GM23338 (cell line): ENCODE measurements at regions not wholly inside any gene's neighbourhood (a gene's known extent, or its start where the extent isn't known, plus 50 kb on each side); places are given as distances from the start of the nearest gene placed in this dataset.

Experiments used
- ATAC-seq: fragments of 200-7000 bp; cut with Tn5 transposase; 3 replicates; pipeline ENCODE4 v1.9.1; 2020
- DNase-seq: peaks from one replicate; pipeline ENCODE4 v3.0.0-alpha.2; 2015; ENCODE audit warnings: low spot score
- H2AFZ ChIP-seq: fragments of 200-600 bp; sonication (generic); 2 replicates; pipeline ENCODE4 v1.8.0; 2016; ENCODE audit warnings: antibody characterized with exemption, mild to moderate bottlenecking, moderate library complexity
- H3F3A ChIP-seq: fragments of 200-600 bp; sonication (generic); replicated peaks from 2 replicates; pipeline ENCODE4 v1.8.0; 2017; ENCODE audit warnings: antibody characterized with exemption, mixed run types, low read depth
- H3K27ac ChIP-seq: fragments of 200-600 bp; sonication (generic); 2 replicates; pipeline ENCODE4 v1.6.1; 2016; ENCODE audit warnings: low read depth
- H3K27me3 ChIP-seq: fragments of 200-600 bp; sonication (generic); 2 replicates; pipeline ENCODE4 v1.8.0; 2016; ENCODE audit warnings: mild to moderate bottlenecking, mixed run types, moderate library complexity; ENCODE audit not compliant: insufficient read depth
- H3K36me3 ChIP-seq: fragments of 200-600 bp; sonication (generic); 2 replicates; pipeline ENCODE4 v1.8.0; 2016; ENCODE audit warnings: mild to moderate bottlenecking; ENCODE audit not compliant: insufficient read depth
- H3K4me1 ChIP-seq: fragments of 200-600 bp; sonication (generic); 2 replicates; pipeline ENCODE4 v1.8.0; 2016; ENCODE audit warnings: mild to moderate bottlenecking, moderate library complexity; ENCODE audit not compliant: insufficient read depth
- H3K4me2 ChIP-seq: fragments of 200-600 bp; sonication (generic); 2 replicates; pipeline ENCODE4 v1.7.1; 2017; ENCODE audit warnings: mixed run types
- H3K4me3 ChIP-seq: fragments of 200-600 bp; sonication (generic); 2 replicates; pipeline ENCODE4 v1.6.1; 2016; ENCODE audit warnings: mixed run types
- H3K79me2 ChIP-seq: fragments of 200-600 bp; sonication (generic); replicated peaks from 2 replicates; pipeline ENCODE4 v1.8.0; 2017; ENCODE audit warnings: mild to moderate bottlenecking; ENCODE audit not compliant: insufficient read depth
- H3K9me2 ChIP-seq: fragments of 200-600 bp; sonication (generic); 2 replicates; pipeline ENCODE4 v1.8.0; 2017; ENCODE audit not compliant: insufficient read depth
- H4K20me1 ChIP-seq: fragments of 200-600 bp; sonication (generic); replicated peaks from 2 replicates; pipeline ENCODE4 v1.8.0; 2017; ENCODE audit warnings: mild to moderate bottlenecking; ENCODE audit not compliant: insufficient read depth
- H3K27ac Mint-ChIP-seq: 2 replicates; pipeline ENCODE4 v1.8.0; 2020; ENCODE audit warnings: inconsistent platforms, mild to moderate bottlenecking, moderate library complexity, mixed read lengths
- H3K27me3 Mint-ChIP-seq: 3 replicates; pipeline ENCODE4 v1.8.0; 2022; ENCODE audit warnings: low read depth, mild to moderate bottlenecking, moderate library complexity, mixed read lengths, inconsistent platforms; ENCODE audit not compliant: insufficient read depth, poor library complexity
- H3K36me3 Mint-ChIP-seq: 3 replicates; pipeline ENCODE4 v1.8.0; 2021; ENCODE audit warnings: low read depth, mild to moderate bottlenecking, inconsistent platforms, moderate library complexity, mixed read lengths
- H3K4me1 Mint-ChIP-seq: 3 replicates; pipeline ENCODE4 v1.8.0; 2020; ENCODE audit warnings: mild to moderate bottlenecking, inconsistent platforms, mixed read lengths
- H3K4me3 Mint-ChIP-seq: 3 replicates; pipeline ENCODE4 v1.8.0; 2021; ENCODE audit warnings: moderate library complexity, mild to moderate bottlenecking, inconsistent platforms, mixed read lengths
- H3K9me3 Mint-ChIP-seq: 3 replicates; pipeline ENCODE4 v1.8.0; 2020; ENCODE audit warnings: moderate library complexity, mild to moderate bottlenecking, inconsistent platforms, mixed read lengths
- CREB1 ChIP-seq: fragments of 250-450 bp; sonication (Bioruptor Pico); IDR thresholded peaks from 2 replicates; pipeline ENCODE4 v1.5.0; 2020; ENCODE audit warnings: low read depth, mild to moderate bottlenecking, moderate library complexity
- EZH2 ChIP-seq: fragments of 200-600 bp; sonication (generic); IDR thresholded peaks from one replicate; pipeline ENCODE4 v1.8.0; 2017; ENCODE audit warnings: antibody characterized with exemption, mild to moderate bottlenecking, low read depth; ENCODE audit not compliant: unreplicated experiment
- EZH2phosphoT487 ChIP-seq: fragments of 200-600 bp; sonication (generic); IDR thresholded peaks from one replicate; pipeline ENCODE4 v1.8.1; 2018; ENCODE audit warnings: antibody characterized with exemption; ENCODE audit not compliant: unreplicated experiment
- JUNB ChIP-seq: IDR thresholded peaks from one replicate; pipeline ENCODE4 v1.6.1; 2016; ENCODE audit warnings: antibody characterized with exemption; ENCODE audit not compliant: unreplicated experiment
- NANOG ChIP-seq: IDR thresholded peaks from 2 replicates; pipeline ENCODE4 v1.6.1; 2016; ENCODE audit warnings: antibody characterized with exemption, borderline replicate concordance
- POLR2AphosphoS5 ChIP-seq: IDR thresholded peaks from 2 replicates; pipeline ENCODE4 v1.6.1; 2016; ENCODE audit warnings: antibody characterized with exemption, low read depth
- STAT1 ChIP-seq: IDR thresholded peaks from one replicate; pipeline ENCODE4 v1.6.1; 2016; ENCODE audit warnings: antibody characterized with exemption; ENCODE audit not compliant: unreplicated experiment
- ZNF114 ChIP-seq: fragments of 250-450 bp; sonication (Bioruptor Pico); IDR thresholded peaks from 2 replicates; pipeline ENCODE4 v1.5.0; 2020; ENCODE audit warnings: mild to moderate bottlenecking, moderate library complexity
- ZNF331 ChIP-seq: fragments of 250-450 bp; sonication (Bioruptor Pico); IDR thresholded peaks from 2 replicates; pipeline ENCODE4 v1.5.0; 2020; ENCODE audit warnings: low read depth, mild to moderate bottlenecking, moderate library complexity
- TF ChIP-seq, protein P1 (sequence below): IDR thresholded peaks from 2 replicates; pipeline ENCODE4 v1.6.1; 2016; ENCODE audit warnings: antibody characterized with exemption
- TF ChIP-seq, protein P2 (sequence below): IDR thresholded peaks from one replicate; pipeline ENCODE4 v1.6.1; 2018; ENCODE audit warnings: antibody characterized with exemption; ENCODE audit not compliant: unreplicated experiment
- TF ChIP-seq, protein P3 (sequence below): fragments of 250-450 bp; sonication (Bioruptor Pico); IDR thresholded peaks from 2 replicates; pipeline ENCODE4 v1.5.0; 2020; ENCODE audit warnings: mild to moderate bottlenecking, moderate library complexity

DNA sequence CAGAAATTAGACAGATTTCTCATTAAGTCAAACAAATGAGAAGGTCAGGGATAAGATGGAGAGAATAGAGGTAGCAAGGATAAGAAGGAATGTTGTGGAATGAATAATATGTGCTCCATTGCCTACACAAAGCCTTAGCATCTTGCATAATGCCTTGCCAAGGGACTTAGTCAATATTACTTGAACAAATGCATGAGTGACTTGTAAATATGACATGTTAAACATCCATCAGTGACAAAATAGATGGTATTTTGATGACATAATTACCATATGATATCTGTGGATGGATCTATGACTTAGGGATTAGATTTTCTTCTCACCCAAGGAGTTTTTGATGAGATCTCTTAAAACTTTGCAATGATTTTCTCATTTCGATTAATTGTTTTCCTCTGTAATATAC, 194.1 kb upstream of the RASSF8 start:
- ATAC-seq, result no peak

More for the DNA sequence above, 194.1 kb upstream of the RASSF8 start:
- Histone ChIP-seq H3K4me1 (no peaks in the 10 kb centered on the region), H2AFZ (no peak overlapping the region), H3K36me3 (no peaks in the 10 kb centered on the region), H3K79me2 (no peaks in the 10 kb centered on the region), H4K20me1 (no peaks in the 10 kb centered on the region), H3K4me3 (no peak overlapping the region), H3K9me2 (no peaks in the 10 kb centered on the region; the same call in 1 of the 2 replicates), H3K27me3 (no peaks in the 10 kb centered on the region), H3K27ac (no peak overlapping the region), H3F3A (no peaks in the 10 kb centered on the region), H3K4me2 (no peak overlapping the region)
- Mint-ChIP-seq H3K27me3 (no peaks in the 10 kb centered on the region), H3K4me1 (no peaks in the 10 kb centered on the region; the same call in 2 of the 3 replicates), H3K27ac (no peak overlapping the region), H3K36me3 (no peaks in the 10 kb centered on the region), H3K4me3 (no peak overlapping the region), H3K9me3 (no peaks in the 10 kb centered on the region)
- TF ChIP-seq JUNB (no peak), POLR2AphosphoS5 (no peak), EZH2 (no peak), NANOG (no peak), EZH2phosphoT487 (no peak), ZNF114 (CRISPR knock-in tag) (no peak), STAT1 (no peak), ZNF331 (no peak), CREB1 (CRISPR knock-in tag) (no peak)
- TF ChIP-seq, protein P1, sequence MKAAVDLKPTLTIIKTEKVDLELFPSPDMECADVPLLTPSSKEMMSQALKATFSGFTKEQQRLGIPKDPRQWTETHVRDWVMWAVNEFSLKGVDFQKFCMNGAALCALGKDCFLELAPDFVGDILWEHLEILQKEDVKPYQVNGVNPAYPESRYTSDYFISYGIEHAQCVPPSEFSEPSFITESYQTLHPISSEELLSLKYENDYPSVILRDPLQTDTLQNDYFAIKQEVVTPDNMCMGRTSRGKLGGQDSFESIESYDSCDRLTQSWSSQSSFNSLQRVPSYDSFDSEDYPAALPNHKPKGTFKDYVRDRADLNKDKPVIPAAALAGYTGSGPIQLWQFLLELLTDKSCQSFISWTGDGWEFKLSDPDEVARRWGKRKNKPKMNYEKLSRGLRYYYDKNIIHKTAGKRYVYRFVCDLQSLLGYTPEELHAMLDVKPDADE, result no peak
- TF ChIP-seq, protein P2, sequence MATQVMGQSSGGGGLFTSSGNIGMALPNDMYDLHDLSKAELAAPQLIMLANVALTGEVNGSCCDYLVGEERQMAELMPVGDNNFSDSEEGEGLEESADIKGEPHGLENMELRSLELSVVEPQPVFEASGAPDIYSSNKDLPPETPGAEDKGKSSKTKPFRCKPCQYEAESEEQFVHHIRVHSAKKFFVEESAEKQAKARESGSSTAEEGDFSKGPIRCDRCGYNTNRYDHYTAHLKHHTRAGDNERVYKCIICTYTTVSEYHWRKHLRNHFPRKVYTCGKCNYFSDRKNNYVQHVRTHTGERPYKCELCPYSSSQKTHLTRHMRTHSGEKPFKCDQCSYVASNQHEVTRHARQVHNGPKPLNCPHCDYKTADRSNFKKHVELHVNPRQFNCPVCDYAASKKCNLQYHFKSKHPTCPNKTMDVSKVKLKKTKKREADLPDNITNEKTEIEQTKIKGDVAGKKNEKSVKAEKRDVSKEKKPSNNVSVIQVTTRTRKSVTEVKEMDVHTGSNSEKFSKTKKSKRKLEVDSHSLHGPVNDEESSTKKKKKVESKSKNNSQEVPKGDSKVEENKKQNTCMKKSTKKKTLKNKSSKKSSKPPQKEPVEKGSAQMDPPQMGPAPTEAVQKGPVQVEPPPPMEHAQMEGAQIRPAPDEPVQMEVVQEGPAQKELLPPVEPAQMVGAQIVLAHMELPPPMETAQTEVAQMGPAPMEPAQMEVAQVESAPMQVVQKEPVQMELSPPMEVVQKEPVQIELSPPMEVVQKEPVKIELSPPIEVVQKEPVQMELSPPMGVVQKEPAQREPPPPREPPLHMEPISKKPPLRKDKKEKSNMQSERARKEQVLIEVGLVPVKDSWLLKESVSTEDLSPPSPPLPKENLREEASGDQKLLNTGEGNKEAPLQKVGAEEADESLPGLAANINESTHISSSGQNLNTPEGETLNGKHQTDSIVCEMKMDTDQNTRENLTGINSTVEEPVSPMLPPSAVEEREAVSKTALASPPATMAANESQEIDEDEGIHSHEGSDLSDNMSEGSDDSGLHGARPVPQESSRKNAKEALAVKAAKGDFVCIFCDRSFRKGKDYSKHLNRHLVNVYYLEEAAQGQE, result no peak
- TF ChIP-seq, protein P3, sequence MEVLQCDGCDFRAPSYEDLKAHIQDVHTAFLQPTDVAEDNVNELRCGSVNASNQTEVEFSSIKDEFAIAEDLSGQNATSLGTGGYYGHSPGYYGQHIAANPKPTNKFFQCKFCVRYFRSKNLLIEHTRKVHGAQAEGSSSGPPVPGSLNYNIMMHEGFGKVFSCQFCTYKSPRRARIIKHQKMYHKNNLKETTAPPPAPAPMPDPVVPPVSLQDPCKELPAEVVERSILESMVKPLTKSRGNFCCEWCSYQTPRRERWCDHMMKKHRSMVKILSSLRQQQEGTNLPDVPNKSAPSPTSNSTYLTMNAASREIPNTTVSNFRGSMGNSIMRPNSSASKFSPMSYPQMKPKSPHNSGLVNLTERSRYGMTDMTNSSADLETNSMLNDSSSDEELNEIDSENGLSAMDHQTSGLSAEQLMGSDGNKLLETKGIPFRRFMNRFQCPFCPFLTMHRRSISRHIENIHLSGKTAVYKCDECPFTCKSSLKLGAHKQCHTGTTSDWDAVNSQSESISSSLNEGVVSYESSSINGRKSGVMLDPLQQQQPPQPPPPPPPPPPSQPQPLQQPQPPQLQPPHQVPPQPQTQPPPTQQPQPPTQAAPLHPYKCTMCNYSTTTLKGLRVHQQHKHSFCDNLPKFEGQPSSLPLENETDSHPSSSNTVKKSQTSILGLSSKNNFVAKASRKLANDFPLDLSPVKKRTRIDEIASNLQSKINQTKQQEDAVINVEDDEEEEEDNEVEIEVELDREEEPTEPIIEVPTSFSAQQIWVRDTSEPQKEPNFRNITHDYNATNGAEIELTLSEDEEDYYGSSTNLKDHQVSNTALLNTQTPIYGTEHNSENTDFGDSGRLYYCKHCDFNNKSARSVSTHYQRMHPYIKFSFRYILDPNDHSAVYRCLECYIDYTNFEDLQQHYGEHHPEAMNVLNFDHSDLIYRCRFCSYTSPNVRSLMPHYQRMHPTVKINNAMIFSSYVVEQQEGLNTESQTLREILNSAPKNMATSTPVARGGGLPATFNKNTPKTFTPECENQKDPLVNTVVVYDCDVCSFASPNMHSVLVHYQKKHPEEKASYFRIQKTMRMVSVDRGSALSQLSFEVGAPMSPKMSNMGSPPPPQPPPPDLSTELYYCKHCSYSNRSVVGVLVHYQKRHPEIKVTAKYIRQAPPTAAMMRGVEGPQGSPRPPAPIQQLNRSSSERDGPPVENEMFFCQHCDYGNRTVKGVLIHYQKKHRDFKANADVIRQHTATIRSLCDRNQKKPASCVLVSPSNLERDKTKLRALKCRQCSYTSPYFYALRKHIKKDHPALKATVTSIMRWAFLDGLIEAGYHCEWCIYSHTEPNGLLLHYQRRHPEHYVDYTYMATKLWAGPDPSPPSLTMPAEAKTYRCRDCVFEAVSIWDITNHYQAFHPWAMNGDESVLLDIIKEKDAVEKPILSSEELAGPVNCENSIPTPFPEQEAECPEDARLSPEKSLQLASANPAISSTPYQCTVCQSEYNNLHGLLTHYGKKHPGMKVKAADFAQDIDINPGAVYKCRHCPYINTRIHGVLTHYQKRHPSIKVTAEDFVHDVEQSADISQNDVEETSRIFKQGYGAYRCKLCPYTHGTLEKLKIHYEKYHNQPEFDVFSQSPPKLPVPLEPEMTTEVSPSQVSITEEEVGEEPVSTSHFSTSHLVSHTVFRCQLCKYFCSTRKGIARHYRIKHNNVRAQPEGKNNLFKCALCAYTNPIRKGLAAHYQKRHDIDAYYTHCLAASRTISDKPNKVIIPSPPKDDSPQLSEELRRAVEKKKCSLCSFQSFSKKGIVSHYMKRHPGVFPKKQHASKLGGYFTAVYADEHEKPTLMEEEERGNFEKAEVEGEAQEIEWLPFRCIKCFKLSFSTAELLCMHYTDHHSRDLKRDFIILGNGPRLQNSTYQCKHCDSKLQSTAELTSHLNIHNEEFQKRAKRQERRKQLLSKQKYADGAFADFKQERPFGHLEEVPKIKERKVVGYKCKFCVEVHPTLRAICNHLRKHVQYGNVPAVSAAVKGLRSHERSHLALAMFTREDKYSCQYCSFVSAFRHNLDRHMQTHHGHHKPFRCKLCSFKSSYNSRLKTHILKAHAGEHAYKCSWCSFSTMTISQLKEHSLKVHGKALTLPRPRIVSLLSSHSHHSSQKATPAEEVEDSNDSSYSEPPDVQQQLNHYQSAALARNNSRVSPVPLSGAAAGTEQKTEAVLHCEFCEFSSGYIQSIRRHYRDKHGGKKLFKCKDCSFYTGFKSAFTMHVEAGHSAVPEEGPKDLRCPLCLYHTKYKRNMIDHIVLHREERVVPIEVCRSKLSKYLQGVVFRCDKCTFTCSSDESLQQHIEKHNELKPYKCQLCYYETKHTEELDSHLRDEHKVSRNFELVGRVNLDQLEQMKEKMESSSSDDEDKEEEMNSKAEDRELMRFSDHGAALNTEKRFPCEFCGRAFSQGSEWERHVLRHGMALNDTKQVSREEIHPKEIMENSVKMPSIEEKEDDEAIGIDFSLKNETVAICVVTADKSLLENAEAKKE, result no peak
- no peak for DNase-seq
